IMR-90 (cell line): ENCODE measurements at regions not wholly inside any gene's neighbourhood (a gene's known extent, or its start where the extent isn't known, plus 50 kb on each side); places are given as distances from the start of the nearest gene placed in this dataset.

Experiments
- ATAC-seq: fragments of 200-7000 bp; cut with Tn5 transposase; 2 replicates; pipeline ENCODE4 v1.9.1; 2020; ENCODE audit warnings: low read depth, mild to moderate bottlenecking, moderate library complexity
- BruUV-seq: library from RNA; stranded (reverse); fragments of 400-500 nt; replicated peaks from 2 replicates; lab custom pipeline; 2021; lab: Mats Ljungman, UMichigan
- CTCF ChIA-PET: fragments of 300-600 bp; formaldehyde crosslinking; extraction: SDS; loops from one replicate; lab custom pipeline; 2021; ENCODE audit warnings: antibody characterized with exemption; lab: Yijun Ruan, JAX
- POLR2A ChIA-PET: fragments of 300-600 bp; sonication (Branson Sonifier 250); formaldehyde crosslinking; loops from one replicate; lab custom pipeline; 2022; ENCODE audit warnings: antibody characterized with exemption; ENCODE audit not compliant: unreplicated experiment; lab: Charles Lee
- DNase-seq: peaks from one replicate; pipeline ENCODE4 v3.0.0; 2013
- H2AFZ ChIP-seq: replicated peaks from 2 replicates; pipeline ENCODE3; 2013; ENCODE audit warnings: low read length, mild to moderate bottlenecking; ENCODE audit not compliant: poor library complexity
- H2AK5ac ChIP-seq: 2 replicates; pipeline ENCODE4 v1.6.1; 2013; ENCODE audit warnings: low read depth, low read length, inconsistent platforms
- H2AK9ac ChIP-seq: replicated peaks from 2 replicates; pipeline ENCODE3; 2013; ENCODE audit warnings: mild to moderate bottlenecking, low read depth, low read length, moderate library complexity; ENCODE audit not compliant: poor library complexity
- H2BK120ac ChIP-seq: 2 replicates; pipeline ENCODE4 v1.6.1; 2013; ENCODE audit warnings: low read depth, low read length, inconsistent platforms
- H2BK15ac ChIP-seq: 3 replicates; pipeline ENCODE4 v1.6.1; 2013; ENCODE audit warnings: low read depth, low read length, inconsistent platforms
- H2BK20ac ChIP-seq: 2 replicates; pipeline ENCODE4 v1.6.1; 2013; ENCODE audit warnings: low read depth, mild to moderate bottlenecking, inconsistent platforms, low read length, moderate library complexity
- H2BK5ac ChIP-seq: 2 replicates; pipeline ENCODE4 v1.6.1; 2013; ENCODE audit warnings: mild to moderate bottlenecking, low read depth, low read length, inconsistent platforms; ENCODE audit not compliant: poor library complexity, severe bottlenecking
- H3K14ac ChIP-seq: replicated peaks from 2 replicates; pipeline ENCODE4 v1.6.1; 2013; ENCODE audit warnings: low read depth, low read length, inconsistent platforms
- H3K18ac ChIP-seq: 2 replicates; pipeline ENCODE4 v1.6.1; 2013; ENCODE audit warnings: low read depth, low read length, control low read depth
- H3K23ac ChIP-seq: 2 replicates; pipeline ENCODE4 v1.6.1; 2013; ENCODE audit warnings: low read depth, low read length, inconsistent platforms
- H3K27ac ChIP-seq: 2 replicates; pipeline ENCODE4 v1.5.1; 2013; ENCODE audit warnings: mild to moderate bottlenecking, control low read depth, low read length; ENCODE audit not compliant: insufficient read depth
- H3K27me3 ChIP-seq: 2 replicates; pipeline ENCODE4 v1.6.1; 2013; ENCODE audit warnings: low read length; ENCODE audit not compliant: control insufficient read depth, insufficient read depth
- H3K36me3 ChIP-seq: 2 replicates; pipeline ENCODE4 v1.6.1; 2013; ENCODE audit warnings: low read length, mixed read lengths; ENCODE audit not compliant: control insufficient read depth, insufficient read depth
- H3K4ac ChIP-seq: 2 replicates; pipeline ENCODE4 v1.6.1; 2013; ENCODE audit warnings: low read depth, low read length, inconsistent platforms
- H3K4me1 ChIP-seq: 2 replicates; pipeline ENCODE4 v1.6.1; 2013; ENCODE audit warnings: low read length, mixed read lengths; ENCODE audit not compliant: control insufficient read depth, insufficient read depth
- H3K4me2 ChIP-seq: 2 replicates; pipeline ENCODE4 v1.6.1; 2013; ENCODE audit warnings: low read depth, mild to moderate bottlenecking, control low read depth, low read length, moderate library complexity
- H3K4me3 ChIP-seq: 2 replicates; pipeline ENCODE4 v1.5.1; 2013; ENCODE audit warnings: low read depth, mild to moderate bottlenecking, control low read depth, low read length, moderate library complexity; ENCODE audit not compliant: insufficient read depth
- H3K56ac ChIP-seq: 2 replicates; pipeline ENCODE4 v1.6.1; 2013; ENCODE audit warnings: low read length, inconsistent platforms; ENCODE audit not compliant: insufficient read depth; ENCODE audit errors: extremely low read depth
- H3K79me1 ChIP-seq, 2 experiments: 2 replicates each; pipeline ENCODE4 v1.6.1; 2013; ENCODE audit warnings: low read length in 2 of 2, inconsistent platforms in 1 of 2, low read depth in 1 of 2
- H3K9ac ChIP-seq: 2 replicates; pipeline ENCODE4 v1.6.1; 2013; ENCODE audit warnings: low read depth, low read length, control low read depth
- H3K9me1 ChIP-seq: 2 replicates; pipeline ENCODE4 v1.6.1; 2013; ENCODE audit warnings: low read length, inconsistent platforms; ENCODE audit not compliant: insufficient read depth
- H3K9me3 ChIP-seq: 2 replicates; pipeline ENCODE4 v1.6.1; 2013; ENCODE audit warnings: low read length; ENCODE audit not compliant: control insufficient read depth, insufficient read depth
- H4K20me1 ChIP-seq: 2 replicates; pipeline ENCODE4 v1.6.1; 2013; ENCODE audit warnings: low read length, inconsistent platforms; ENCODE audit not compliant: insufficient read depth
- H4K5ac ChIP-seq: 2 replicates; pipeline ENCODE4 v1.6.1; 2013; ENCODE audit warnings: mild to moderate bottlenecking, low read depth, low read length, control low read depth
- H4K8ac ChIP-seq, 2 experiments: 2 replicates each; pipeline ENCODE4 v1.6.1; 2013; ENCODE audit warnings: low read depth in 2 of 2, low read length in 2 of 2, control low read depth in 1 of 2, inconsistent platforms in 1 of 2
- H4K91ac ChIP-seq: 2 replicates; pipeline ENCODE4 v1.6.1; 2013; ENCODE audit warnings: low read depth, low read length, inconsistent platforms; ENCODE audit not compliant: insufficient read depth
- BHLHE40 ChIP-seq: fragments of 150-350 bp; IDR thresholded peaks from 2 replicates; pipeline ENCODE4 v1.6.1; 2016; ENCODE audit warnings: mild to moderate bottlenecking, low read depth, low read length
- CHD1 ChIP-seq: IDR thresholded peaks from 2 replicates; pipeline ENCODE4 v1.6.1; 2012; ENCODE audit warnings: low read depth, low read length, improper control_type of control experiment
- MXI1 ChIP-seq: IDR thresholded peaks from 2 replicates; pipeline ENCODE4 v1.6.1; 2012; ENCODE audit warnings: low read depth, mild to moderate bottlenecking, low read length, moderate library complexity, borderline replicate concordance
- NFE2L2 ChIP-seq: fragments of 150-350 bp; IDR thresholded peaks from 2 replicates; pipeline ENCODE4 v1.6.1; 2016; ENCODE audit warnings: low read depth, mild to moderate bottlenecking, low read length
- POLR2A ChIP-seq: IDR thresholded peaks from 2 replicates; pipeline ENCODE4 v1.6.1; 2012; ENCODE audit warnings: mild to moderate bottlenecking, low read depth, low read length
- RAD21 ChIP-seq: IDR thresholded peaks from 2 replicates; pipeline ENCODE4 v1.6.1; 2012; ENCODE audit warnings: low read length, improper control_type of control experiment
- RCOR1 ChIP-seq: IDR thresholded peaks from 2 replicates; pipeline ENCODE4 v1.6.1; 2012; ENCODE audit warnings: mild to moderate bottlenecking, low read length, improper control_type of control experiment; ENCODE audit not compliant: insufficient replicate concordance
- WGBS, 2 experiments: methylation state at CpG; one replicate each; pipeline versions ENCODE4 v1.1.5 to v1.1.7; 2013; ENCODE audit warnings: missing lambda C conversion rate in 2 of 2; ENCODE audit not compliant: insufficient read length in 1 of 2; ENCODE audit errors: extremely low coverage in 2 of 2; 5-methylcytosine and 5-hydroxymethylcytosine counted together
- dilution Hi-C: fragments of 300-500 bp; cut with HindIII; formaldehyde crosslinking; loops from one replicate; pipeline ENCODE4 v1.14.3; 2018; ENCODE audit warnings: low sequenced_read_pairs; ENCODE audit not compliant: unreplicated experiment
- in situ Hi-C: fragments of 300-500 bp; cut with MboI; formaldehyde crosslinking; loops from 3 replicates; pipeline ENCODE4 v1.14.3; 2019; ENCODE audit warnings: low sequenced_read_pairs, inconsistent platforms, mixed read lengths
- intact Hi-C: fragments of 100-400 bp; cut with micrococcal nuclease; formaldehyde crosslinking; loops from 2 replicates; pipeline ENCODE4 v1.10.0; 2022

GRCh38 chr14:25431211-25432076, 381.5 kb upstream of the STXBP6 start:
- H4K8ac ChIP-seq: no peak overlapping the region
- no peaks in the 10 kb centered on the region for H4K20me1 ChIP-seq
- DNase-seq: no peak
- no peak overlapping the region for H3K4ac ChIP-seq
- no peak overlapping the region for H2AK5ac ChIP-seq
- H2AFZ ChIP-seq: no peak overlapping the region
- in situ Hi-C loops (no loop called here), intact Hi-C loops (no loop called here), dilution Hi-C loops (no loop called here)
- no peak overlapping the region for H2AK9ac ChIP-seq
- whole genome bisulfite sequencing, 2 experiments: 60% methylated on average over 8 of the region's 21 CpGs; no CpG with 5 or more reads in 1 of the 2 experiments
- H3K23ac ChIP-seq: no peak overlapping the region
- H3K36me3 ChIP-seq: no peaks in the 10 kb centered on the region
- no TSS peak for BruUV-seq
- H3K4me1 ChIP-seq: no peaks in the 10 kb centered on the region
- no peak overlapping the region for H3K14ac ChIP-seq
- peaks cover 11% of the 10 kb centered on the region for H3K9me3 ChIP-seq
- no peak overlapping the region for H2BK120ac ChIP-seq
- no peak for ATAC-seq
- TF ChIP-seq NFE2L2 (no peak), RAD21 (no peak), BHLHE40 (no peak), MXI1 (no peak), POLR2A (no peak), CHD1 (no peak), RCOR1 (no peak)
- no peaks in the 10 kb centered on the region for H3K9me1 ChIP-seq
- H3K79me1 ChIP-seq: no peaks in the 10 kb centered on the region
- H3K9ac ChIP-seq: no peak overlapping the region
- no peak overlapping the region for H2BK20ac ChIP-seq
- no peak overlapping the region for H3K27ac ChIP-seq
- ChIA-PET POLR2A (no interaction called here), CTCF (no interaction called here)
- H3K27me3 ChIP-seq: no peaks in the 10 kb centered on the region
- no peak overlapping the region for H3K56ac ChIP-seq
- no peak overlapping the region for H4K91ac ChIP-seq
- H2BK15ac ChIP-seq: no peak overlapping the region
- H2BK5ac ChIP-seq: no peak overlapping the region
- H3K4me3 ChIP-seq: no peak overlapping the region
- H3K18ac ChIP-seq: no peak overlapping the region
- H4K5ac ChIP-seq: no peak overlapping the region
- H3K4me2 ChIP-seq: no peak overlapping the region
